HG02981 (cell line): ENCODE measurements at regions not wholly inside any gene's neighbourhood (a gene's known extent, or its start where the extent isn't known, plus 50 kb on each side); places are given as distances from the start of the nearest gene placed in this dataset.

ENCODE experiments used
- ATAC-seq: cut with Tn5 transposase; IDR thresholded peaks from one replicate; pipeline ENCODE4 v1.9.1; 2021; ENCODE audit warnings: mild to moderate bottlenecking, moderate library complexity; ENCODE audit not compliant: unreplicated experiment

DNA sequence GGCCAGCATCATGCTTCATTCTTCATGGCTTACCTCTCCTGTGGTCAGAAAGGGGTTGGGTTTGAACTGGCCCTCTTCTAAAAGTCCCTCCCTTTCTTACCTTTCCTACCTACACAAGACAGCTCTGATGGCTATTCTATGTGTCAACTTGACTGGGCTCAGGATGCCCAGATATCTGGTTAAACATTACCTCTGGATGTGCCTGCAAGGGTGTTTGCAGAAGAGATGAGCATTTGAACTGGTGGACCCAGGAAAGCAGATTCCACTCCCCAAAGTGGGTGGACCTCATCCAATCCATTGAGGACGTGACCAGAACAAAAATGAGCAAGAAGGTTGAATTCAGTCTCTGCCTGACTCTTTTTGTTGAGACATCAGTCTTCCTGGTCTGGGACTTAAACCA is 79.0 kb upstream of the TCF7L2 start:
- ATAC-seq, result no peak

- ATAC-seq, result no peak
Observed at GRCh38 chr10:112872728-112873127, 77.3 kb upstream of the TCF7L2 start.

GRCh38 chr10:112873541-112873940 is 76.5 kb upstream of the TCF7L2 start:
- no peak for ATAC-seq

- ATAC-seq, result no peak
Observed at GRCh38 chr10:112874982-112875381, 75.1 kb upstream of the TCF7L2 start.

- peak; percentile 57 for ATAC-seq
Observed at GRCh38 chr10:112875476-112876267, 74.4 kb upstream of the TCF7L2 start.

GRCh38 chr10:112880633-112881530 is 69.2 kb upstream of the TCF7L2 start:
- no peak for ATAC-seq

GRCh38 chr10:112883360-112884178 is 66.5 kb upstream of the TCF7L2 start:
- no peak for ATAC-seq

DNA sequence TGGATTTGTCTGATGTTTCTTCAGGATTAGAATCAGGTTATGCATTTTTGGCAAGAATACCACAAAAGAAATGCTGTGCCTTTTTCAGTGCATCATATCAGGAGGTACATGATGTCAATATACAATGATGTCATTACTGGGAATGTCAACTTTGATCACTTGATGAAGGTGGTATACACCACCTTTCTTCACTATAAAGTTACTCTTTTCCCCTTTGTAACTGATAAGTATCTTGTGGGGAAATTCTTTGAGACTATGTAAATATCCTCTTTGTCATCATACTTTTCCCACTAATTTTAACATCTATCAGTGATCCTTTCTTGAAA is 65.9 kb upstream of the TCF7L2 start:
- no peak for ATAC-seq

DNA sequence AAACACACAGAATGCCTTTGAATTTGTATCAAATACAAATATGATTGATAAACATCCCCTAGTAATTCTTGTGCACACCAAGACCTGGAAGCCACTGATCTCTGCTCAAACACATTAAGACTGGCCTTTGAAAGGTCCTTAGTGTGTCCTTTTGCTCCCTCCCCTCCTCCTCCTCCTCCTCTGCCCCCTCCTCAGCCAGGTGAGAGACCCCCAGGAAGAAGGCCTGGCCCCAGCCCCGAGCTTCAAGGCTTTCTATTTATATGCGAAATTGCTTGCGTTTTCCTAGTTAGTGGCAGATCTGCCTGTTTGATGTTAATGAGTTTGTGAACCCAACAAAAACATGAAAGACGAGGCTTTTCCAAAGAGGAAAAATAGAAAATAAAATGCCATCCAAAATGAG is 63.6 kb upstream of the TCF7L2 start:
- no peak for ATAC-seq

DNA sequence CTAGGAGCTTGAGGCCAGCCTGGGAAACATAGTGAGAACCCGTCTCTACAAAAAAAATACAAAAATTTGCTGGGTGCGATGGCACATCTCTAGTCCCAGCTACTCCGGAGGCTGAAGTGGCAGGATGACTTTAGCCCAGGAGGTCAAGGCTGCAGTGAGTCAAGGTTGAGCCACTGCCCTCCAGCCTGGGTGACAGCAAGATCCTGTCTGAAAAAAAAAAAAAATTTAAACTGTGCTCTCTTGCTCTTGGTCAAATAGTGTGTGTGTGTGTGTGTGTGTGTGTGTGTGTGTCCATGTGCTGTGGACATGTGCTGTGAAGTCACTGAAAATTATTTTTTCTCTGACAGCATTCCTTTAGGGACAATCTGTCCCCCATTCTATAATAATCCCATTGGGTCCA is 62.1 kb upstream of the TCF7L2 start:
- no peak for ATAC-seq

GRCh38 chr10:112895292-112895691 is 54.8 kb upstream of the TCF7L2 start:
- no peak for ATAC-seq

DNA sequence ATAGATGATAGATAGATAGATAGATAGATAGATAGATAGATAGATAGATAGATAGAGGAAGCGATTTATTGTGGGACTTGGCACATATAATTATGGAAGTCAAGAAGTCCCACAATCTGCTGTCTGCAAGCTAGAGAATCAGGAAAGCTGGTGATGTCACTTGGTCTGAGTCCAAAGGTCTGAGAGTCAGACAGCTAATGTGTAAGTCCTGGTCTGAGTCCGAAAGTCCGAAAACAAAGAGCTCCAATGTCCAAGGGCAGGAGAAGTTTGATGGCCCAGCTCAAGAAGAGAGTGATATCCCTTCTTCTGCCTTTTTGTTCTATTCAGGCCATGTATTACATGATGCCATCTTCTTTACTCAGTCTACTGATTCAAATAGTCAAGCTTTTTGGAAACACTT is 53.8 kb upstream of the TCF7L2 start:
- no peak for ATAC-seq

DNA sequence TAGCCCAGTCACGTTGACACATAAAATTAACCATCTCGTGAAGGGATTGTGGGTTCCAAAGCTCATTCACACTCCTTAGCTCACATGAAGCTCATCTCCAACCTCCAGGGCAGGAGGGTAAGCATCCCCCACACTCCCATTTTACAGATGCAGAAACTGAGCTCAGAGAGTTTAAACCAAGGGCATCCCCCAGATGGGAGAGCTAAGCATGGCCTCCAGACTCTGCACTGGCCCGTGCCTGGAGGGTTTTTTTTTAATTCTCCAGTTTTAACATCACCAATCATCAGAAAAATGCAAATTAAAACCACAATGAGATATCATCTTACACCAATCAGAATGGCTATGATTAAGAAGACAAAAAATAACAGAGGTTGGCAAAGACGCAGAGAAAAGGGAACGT is 53.3 kb upstream of the TCF7L2 start:
- ATAC-seq, result no peak

DNA sequence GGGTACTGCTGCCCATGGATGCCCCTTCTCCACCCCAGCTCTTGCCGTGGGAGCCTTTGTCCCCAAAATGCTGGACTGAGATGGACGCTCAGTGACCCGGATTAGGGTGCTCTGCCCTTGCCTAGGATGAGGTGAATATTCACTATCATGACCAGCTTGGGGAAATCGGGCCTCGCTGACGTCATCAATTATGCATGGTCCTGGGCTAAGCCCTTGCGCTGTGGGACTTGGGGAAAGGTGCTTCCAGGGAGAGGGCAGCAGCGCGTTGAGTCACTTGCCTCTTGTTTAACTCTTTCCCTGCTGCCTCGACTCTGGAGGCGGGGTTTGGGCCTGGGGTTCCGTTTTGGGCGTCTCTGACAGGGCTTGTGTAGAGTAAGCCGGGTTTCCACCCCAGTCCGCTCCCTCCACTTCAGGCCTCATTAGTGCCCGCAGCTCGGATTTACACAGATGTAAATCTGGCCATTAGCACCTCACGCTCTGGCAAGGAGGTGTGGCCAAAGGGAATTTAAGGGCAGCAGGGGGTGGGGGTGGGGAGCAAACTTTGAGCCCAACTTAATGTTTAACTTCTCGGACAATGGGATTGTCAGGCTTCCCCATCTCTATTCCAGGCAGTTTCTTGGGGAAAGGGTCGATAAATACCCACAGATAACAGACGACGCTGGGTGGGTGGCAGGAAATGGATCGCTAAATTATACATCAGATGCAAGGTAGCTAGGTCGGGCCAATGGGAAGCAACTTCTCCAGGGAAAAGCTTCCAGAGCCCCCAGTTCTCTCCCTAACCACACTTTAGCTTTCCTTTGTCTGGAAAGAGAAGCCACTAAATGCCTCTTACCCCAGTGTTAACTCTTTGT is 51.3 kb upstream of the TCF7L2 start:
- no peak for ATAC-seq

GRCh38 chr10:112899391-112900065 is 50.5 kb upstream of the TCF7L2 start:
- no peak for ATAC-seq
